ENCODE measurements at regions not wholly inside any gene's neighbourhood (a gene's known extent, or its start where the extent isn't known, plus 50 kb on each side); places are given as distances from the start of the nearest gene placed in this dataset.
A peak's percentile ranks its signal among the peaks of the same experiment; 100 is the strongest.

GRCh38 chr17:77440560-77440981 is 299.8 kb downstream of the SEC14L1 start:
- Histone ChIP-seq H3K4me3 (ENCODE audit: low read depth in 1 of 2, low read length in 1 of 2) (peak overlapping the region; percentile 48 to 62), H3K4me1 (ENCODE audit: control insufficient read depth in 1 of 2, insufficient read depth in 1 of 2, low read depth in 1 of 2, low read length in 1 of 2) (peaks cover 100% of the 10 kb centered on the region in 2 experiments), H3K9me3 (no peaks in the 10 kb centered on the region), H3K27ac (peak overlapping the region; percentile 98), H3K27me3 (no peaks in the 10 kb centered on the region), H3K36me3 (no peaks in the 10 kb centered on the region)
- TF ChIP-seq, protein P1, sequence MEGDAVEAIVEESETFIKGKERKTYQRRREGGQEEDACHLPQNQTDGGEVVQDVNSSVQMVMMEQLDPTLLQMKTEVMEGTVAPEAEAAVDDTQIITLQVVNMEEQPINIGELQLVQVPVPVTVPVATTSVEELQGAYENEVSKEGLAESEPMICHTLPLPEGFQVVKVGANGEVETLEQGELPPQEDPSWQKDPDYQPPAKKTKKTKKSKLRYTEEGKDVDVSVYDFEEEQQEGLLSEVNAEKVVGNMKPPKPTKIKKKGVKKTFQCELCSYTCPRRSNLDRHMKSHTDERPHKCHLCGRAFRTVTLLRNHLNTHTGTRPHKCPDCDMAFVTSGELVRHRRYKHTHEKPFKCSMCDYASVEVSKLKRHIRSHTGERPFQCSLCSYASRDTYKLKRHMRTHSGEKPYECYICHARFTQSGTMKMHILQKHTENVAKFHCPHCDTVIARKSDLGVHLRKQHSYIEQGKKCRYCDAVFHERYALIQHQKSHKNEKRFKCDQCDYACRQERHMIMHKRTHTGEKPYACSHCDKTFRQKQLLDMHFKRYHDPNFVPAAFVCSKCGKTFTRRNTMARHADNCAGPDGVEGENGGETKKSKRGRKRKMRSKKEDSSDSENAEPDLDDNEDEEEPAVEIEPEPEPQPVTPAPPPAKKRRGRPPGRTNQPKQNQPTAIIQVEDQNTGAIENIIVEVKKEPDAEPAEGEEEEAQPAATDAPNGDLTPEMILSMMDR (IDR thresholded peaks at IDR 0.05) = no peak

GRCh38 chr17:77441130-77441920 is 300.6 kb downstream of the SEC14L1 start:
- Histone ChIP-seq H3K4me3 (ENCODE audit: low read depth in 1 of 2, low read length in 1 of 2) (peak overlapping the region; percentile 48 to 62), H3K4me1 (ENCODE audit: control insufficient read depth in 1 of 2, insufficient read depth in 1 of 2, low read depth in 1 of 2, low read length in 1 of 2) (peaks cover 100% of the 10 kb centered on the region in 2 experiments), H3K27me3 (no peaks in the 10 kb centered on the region), H3K9me3 (no peaks in the 10 kb centered on the region), H3K36me3 (no peaks in the 10 kb centered on the region), H3K27ac (peak overlapping the region; percentile 98)
- TF ChIP-seq, protein P1 (IDR thresholded peaks at IDR 0.05) = no peak

GRCh38 chr17:77441940-77442339 is 301.2 kb downstream of the SEC14L1 start:
- peak overlapping the region; percentile 48 to 62 for H3K4me3 ChIP-seq (ENCODE audit: low read depth in 1 of 2, low read length in 1 of 2)
- no peaks in the 10 kb centered on the region for H3K27me3 ChIP-seq
- H3K27ac ChIP-seq = peak overlapping the region; percentile 98
- H3K36me3 ChIP-seq = no peaks in the 10 kb centered on the region
- H3K9me3 ChIP-seq = no peaks in the 10 kb centered on the region
- TF ChIP-seq, protein P1 (IDR thresholded peaks at IDR 0.05) = no peak
- H3K4me1 ChIP-seq (ENCODE audit: control insufficient read depth in 1 of 2, insufficient read depth in 1 of 2, low read depth in 1 of 2, low read length in 1 of 2) = peaks cover 100% of the 10 kb centered on the region in 2 experiments

DNA sequence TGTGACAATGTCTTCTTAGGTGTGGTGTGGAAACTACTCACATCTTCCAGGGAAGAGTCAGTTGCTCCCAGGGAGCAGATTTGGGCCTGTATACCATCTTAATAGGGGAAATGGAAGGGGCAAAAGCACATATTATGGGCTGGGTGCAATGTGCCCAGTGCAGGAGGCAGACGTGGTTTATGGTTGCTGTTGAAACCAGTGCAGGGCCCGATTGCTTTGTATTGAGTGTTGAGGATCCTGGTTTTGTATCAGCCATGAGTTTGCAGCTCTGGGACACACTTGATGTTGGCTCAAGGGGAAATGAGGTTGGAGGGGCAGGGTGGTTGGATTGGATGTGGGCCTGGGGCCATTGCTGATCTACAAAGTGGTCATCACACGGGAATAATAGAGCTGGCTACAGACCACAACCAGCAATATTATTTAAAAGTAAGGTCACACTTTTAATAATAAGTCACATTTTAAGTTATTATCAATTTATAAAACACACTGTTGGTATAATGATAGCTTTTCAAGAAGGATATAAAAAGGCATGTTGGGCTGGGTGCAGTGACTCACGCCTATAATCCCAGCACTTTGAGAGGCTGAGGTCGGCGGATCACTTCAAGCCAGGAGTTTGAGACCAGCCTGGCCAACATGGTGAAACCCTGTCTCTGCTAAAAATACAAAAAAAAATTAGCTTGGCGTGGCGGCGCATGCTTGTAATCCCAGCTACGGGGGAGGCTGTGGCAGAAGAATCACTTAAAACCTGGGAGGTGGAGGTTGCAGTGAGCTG is 302.4 kb downstream of the SEC14L1 start:
- H3K4me1 ChIP-seq (ENCODE audit: control insufficient read depth in 1 of 2, insufficient read depth in 1 of 2, low read depth in 1 of 2, low read length in 1 of 2) = peaks cover 95 to 99% of the 10 kb centered on the region in 2 experiments
- H3K9me3 ChIP-seq = no peaks in the 10 kb centered on the region
- H3K27me3 ChIP-seq = no peaks in the 10 kb centered on the region
- H3K36me3 ChIP-seq = no peaks in the 10 kb centered on the region
- no peak overlapping the region for H3K4me3 ChIP-seq (ENCODE audit: low read depth in 1 of 2, low read length in 1 of 2)
- H3K27ac ChIP-seq = peak overlapping the region; percentile 98
- TF ChIP-seq, protein P1 (IDR thresholded peaks at IDR 0.05) = no peak

DNA sequence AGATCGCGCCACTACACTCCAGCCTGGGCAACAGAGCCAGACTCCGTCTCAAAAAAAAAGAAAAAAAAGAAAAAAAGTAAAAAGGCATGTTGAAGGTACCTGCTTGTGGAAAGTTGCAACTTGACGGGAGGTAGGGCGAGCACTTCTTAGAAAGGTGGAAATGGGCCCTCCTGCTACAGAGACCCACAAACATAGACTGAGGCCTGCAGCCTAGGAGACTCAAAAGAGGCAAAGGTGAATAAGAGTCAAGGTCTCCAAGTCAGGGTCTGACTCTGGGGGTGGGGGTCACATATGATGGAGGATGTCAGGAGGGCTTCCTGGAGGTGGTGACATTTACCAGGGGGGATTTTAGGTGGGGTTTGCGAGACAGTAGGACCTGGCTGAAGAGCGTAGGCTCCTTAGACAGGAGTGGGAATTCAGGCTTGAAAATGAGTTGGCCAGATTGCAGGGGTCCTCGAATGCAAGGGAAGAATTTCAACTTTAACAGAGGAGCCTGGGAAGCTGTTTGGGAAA is 303.0 kb downstream of the SEC14L1 start:
- peak overlapping the region; percentile 98 for H3K27ac ChIP-seq
- no peaks in the 10 kb centered on the region for H3K36me3 ChIP-seq
- no peak overlapping the region for H3K4me3 ChIP-seq (ENCODE audit: low read depth in 1 of 2, low read length in 1 of 2)
- no peaks in the 10 kb centered on the region for H3K9me3 ChIP-seq
- TF ChIP-seq, protein P1 (IDR thresholded peaks at IDR 0.05) = no peak
- peaks cover 88 to 92% of the 10 kb centered on the region in 2 experiments for H3K4me1 ChIP-seq (ENCODE audit: control insufficient read depth in 1 of 2, insufficient read depth in 1 of 2, low read depth in 1 of 2, low read length in 1 of 2)
- no peaks in the 10 kb centered on the region for H3K27me3 ChIP-seq

Data from neutrophil (primary cell).